Transverse colon (tissue), 4 donors: ENCODE measurements at regions not wholly inside any gene's neighbourhood (a gene's known extent, or its start where the extent isn't known, plus 50 kb on each side); places are given as distances from the start of the nearest gene placed in this dataset.

Experiments
- DNase-seq: peaks from one replicate; pipeline ENCODE4 v3.0.0-alpha.2; 2019
- H3K27ac ChIP-seq, 4 donors: fragments of 200-600 bp; sonication (generic); 2 replicates each; pipeline ENCODE4 v1.5.1; 2016 to 2018; ENCODE audit warnings: inconsistent platforms in 4 of 4
- H3K27me3 ChIP-seq: fragments of 200-600 bp; sonication (generic); 2 replicates; pipeline ENCODE4 v1.5.1; 2017; ENCODE audit warnings: inconsistent platforms
- H3K36me3 ChIP-seq, 4 donors: fragments of 200-600 bp; sonication (generic); 2 replicates each; pipeline ENCODE4 v1.5.1; 2017 to 2019; ENCODE audit warnings: inconsistent platforms in 4 of 4
- H3K4me1 ChIP-seq, 4 donors: fragments of 200-600 bp; sonication (generic); 2 replicates each; pipeline ENCODE4 v1.5.1; 2017 to 2020; ENCODE audit warnings: inconsistent platforms in 4 of 4
- H3K4me3 ChIP-seq, 4 donors: fragments of 200-600 bp; sonication (generic); 1 replicate in 1 of 4; 2 replicates in 3 of 4; pipeline versions ENCODE4 v1.5.1 to v1.6.1; 2017 to 2019; ENCODE audit warnings: inconsistent platforms in 4 of 4
- H3K9me3 ChIP-seq, 2 donors: fragments of 200-600 bp; sonication (generic); 2 replicates each; pipeline ENCODE4 v1.5.1; 2017 to 2019; ENCODE audit warnings: inconsistent platforms in 2 of 2
- CTCF ChIP-seq, 5 experiments: fragments of 200-600 bp in 3 of 5; fragments of 450-650 bp in 2 of 5; sonication (generic) in 3 of 5; IDR thresholded peaks; 1 replicate in 2 of 5; 2 replicates in 3 of 5; pipeline ENCODE4 v1.5.1; 2016 to 2017; ENCODE audit warnings: antibody characterized with exemption in 5 of 5, inconsistent platforms in 3 of 5, mild to moderate bottlenecking in 2 of 5, moderate library complexity in 1 of 5
- EP300 ChIP-seq: sonication (generic); formaldehyde crosslinking; IDR thresholded peaks from one replicate; pipeline ENCODE4 v1.6.1; 2017; ENCODE audit warnings: antibody characterized with exemption, low read depth
- POLR2A ChIP-seq: fragments of 450-650 bp; IDR thresholded peaks from one replicate; pipeline ENCODE4 v1.6.1; 2016; ENCODE audit warnings: antibody characterized with exemption, mild to moderate bottlenecking, moderate library complexity
- POLR2AphosphoS5 ChIP-seq, 3 donors: sonication (generic); formaldehyde crosslinking; IDR thresholded peaks; one replicate each; pipeline ENCODE4 v1.6.1; 2016; ENCODE audit warnings: antibody characterized with exemption in 3 of 3
- WGBS, 2 donors: methylation state at CpG; one replicate each; pipeline ENCODE4 v1.1.5; 2018; ENCODE audit warnings: low coverage in 1 of 2; 5-methylcytosine and 5-hydroxymethylcytosine counted together
- in situ Hi-C, 4 donors: fragments of 200-750 bp; cut with MboI; loops; one replicate each; pipeline versions ENCODE4 v1.15.0 to v1.15.1; 2017; ENCODE audit warnings: low sequenced_read_pairs in 3 of 4, low pct_ligation_motif_present in 1 of 4, low pct_unique_long_range_greater_than_20kb in 1 of 4
- intact Hi-C: fragments of 100-400 bp; cut with DNase I; formaldehyde crosslinking; loops from one replicate; pipeline ENCODE4 v1.15.1; 2023; ENCODE audit warnings: low total_unique reads

DNA sequence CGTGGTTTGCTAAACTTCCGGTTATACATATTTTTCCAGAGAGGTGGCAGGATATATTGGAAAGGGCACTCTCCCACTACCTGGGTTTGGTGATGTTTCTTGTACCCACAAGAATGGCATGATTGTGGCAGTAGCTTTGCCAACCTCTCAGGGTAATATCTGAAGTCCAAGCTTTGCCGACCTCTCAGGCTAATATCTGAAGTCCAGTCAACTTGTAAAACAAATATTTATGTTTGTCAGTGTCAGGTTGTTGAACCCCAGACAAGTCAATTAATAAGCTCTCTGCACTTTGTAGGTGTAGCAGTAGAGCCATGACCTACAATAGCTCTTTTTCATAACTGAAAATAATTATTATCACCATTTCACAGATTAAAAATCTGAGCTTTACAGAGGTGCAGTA is 167.0 kb downstream of the POU4F1 start:
- Histone ChIP-seq H3K27me3 (no peaks in the 10 kb centered on the region), H3K36me3 (no peaks in the 10 kb centered on the region), H3K4me3 (no peak overlapping the region), H3K9me3 (no peaks in the 10 kb centered on the region), H3K27ac (no peak overlapping the region), H3K4me1 (no peaks in the 10 kb centered on the region)
- in situ Hi-C loops: no loop called here
- intact Hi-C loops: no loop called here
- TF ChIP-seq EP300 (no peak), POLR2A (no peak), CTCF (IDR thresholded peaks at IDR 0.05) (no peak), POLR2AphosphoS5 (IDR thresholded peaks at IDR 0.05) (no peak)
- no peak for DNase-seq
- 83 to 91% methylated on average over 3 of the region's 3 CpGs for WGBS, 2 donors

DNA sequence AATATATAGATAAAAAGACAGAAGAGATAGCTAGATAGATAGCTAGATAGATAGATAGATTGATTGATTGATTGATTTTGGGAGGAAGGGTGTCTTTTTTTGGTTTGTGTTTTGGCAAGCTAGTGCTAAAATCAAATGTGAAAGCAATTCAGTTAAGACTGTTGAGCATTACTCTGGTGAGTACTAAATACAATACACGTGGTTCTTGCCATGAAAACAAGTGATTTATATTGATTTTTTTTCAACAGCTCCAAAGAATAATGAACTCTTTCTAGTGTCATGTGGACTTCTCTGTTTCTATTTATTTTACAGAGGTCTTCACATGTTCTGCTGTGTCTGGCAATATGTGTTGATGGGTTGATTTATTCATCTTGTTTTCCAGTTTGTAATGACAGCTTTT is 172.0 kb downstream of the POU4F1 start:
- H3K36me3 ChIP-seq: no peaks in the 10 kb centered on the region
- no peak for DNase-seq
- TF ChIP-seq CTCF (IDR thresholded peaks at IDR 0.05) (no peak), POLR2A (no peak), EP300 (no peak), POLR2AphosphoS5 (IDR thresholded peaks at IDR 0.05) (no peak)
- in situ Hi-C loops: no loop called here
- intact Hi-C loops: no loop called here
- H3K4me3 ChIP-seq: no peak overlapping the region
- 13 to 24% methylated on average over 1 of the region's 1 CpG for WGBS, 2 donors
- no peaks in the 10 kb centered on the region for H3K9me3 ChIP-seq
- H3K4me1 ChIP-seq: no peaks in the 10 kb centered on the region
- H3K27ac ChIP-seq: no peak overlapping the region
- H3K27me3 ChIP-seq: no peaks in the 10 kb centered on the region

GRCh38 chr13:78430811-78431210 is 172.5 kb downstream of the POU4F1 start:
- Histone ChIP-seq H3K36me3 (no peaks in the 10 kb centered on the region), H3K27ac (no peak overlapping the region), H3K27me3 (no peaks in the 10 kb centered on the region), H3K9me3 (no peaks in the 10 kb centered on the region), H3K4me3 (no peak overlapping the region), H3K4me1 (no peaks in the 10 kb centered on the region)
- TF ChIP-seq POLR2AphosphoS5 (IDR thresholded peaks at IDR 0.05) (no peak), POLR2A (no peak), CTCF (IDR thresholded peaks at IDR 0.05) (no peak), EP300 (no peak)
- intact Hi-C loops: no loop called here
- DNase-seq: no peak
- WGBS, 2 donors: 64 to 80% methylated on average over 1 of the region's 1 CpG
- in situ Hi-C loops: no loop called here

DNA sequence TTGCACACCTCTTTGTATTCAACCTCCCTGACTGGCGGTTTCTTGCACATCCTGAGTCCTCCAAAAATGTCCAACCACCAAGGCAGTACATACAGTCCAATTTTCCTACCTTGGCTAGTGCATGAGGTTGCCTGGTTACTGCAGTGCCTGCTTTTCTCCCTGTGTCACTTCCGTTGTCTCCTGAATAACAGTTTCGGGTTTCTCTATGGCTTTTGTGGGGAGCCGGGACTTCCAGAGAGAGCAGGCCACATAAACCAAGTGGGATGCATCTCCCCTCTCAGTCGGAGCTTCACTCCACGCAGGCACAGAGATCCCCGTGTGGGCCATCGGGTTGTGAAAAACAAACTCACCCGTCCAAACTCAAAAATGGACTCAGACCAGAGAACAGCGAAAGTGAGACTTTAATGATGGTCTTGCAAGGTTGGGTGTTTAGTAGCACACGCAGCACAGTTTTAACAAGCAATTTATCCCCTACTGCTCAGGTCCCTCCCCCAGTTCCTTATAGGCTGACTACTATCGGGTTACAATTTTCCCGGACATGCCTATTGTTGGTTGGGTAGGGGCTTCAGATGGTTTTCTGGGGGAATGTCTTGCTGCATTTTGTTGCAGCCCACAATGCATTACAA is 173.1 kb downstream of the POU4F1 start:
- H3K36me3 ChIP-seq: no peaks in the 10 kb centered on the region
- H3K9me3 ChIP-seq: no peaks in the 10 kb centered on the region
- 70 to 73% methylated on average over 2 to 13 of the region's 13 CpGs for WGBS, 2 donors
- H3K4me3 ChIP-seq: no peak overlapping the region
- H3K27ac ChIP-seq: no peak overlapping the region
- H3K27me3 ChIP-seq: no peaks in the 10 kb centered on the region
- intact Hi-C loops: no loop called here
- no peaks in the 10 kb centered on the region for H3K4me1 ChIP-seq
- in situ Hi-C loops: no loop called here
- DNase-seq: no peak
- TF ChIP-seq EP300 (no peak), CTCF (IDR thresholded peaks at IDR 0.05) (no peak), POLR2AphosphoS5 (IDR thresholded peaks at IDR 0.05) (no peak), POLR2A (no peak)
